Suprapubic skin (tissue), 3 donors: ENCODE measurements at regions not wholly inside any gene's neighbourhood (a gene's known extent, or its start where the extent isn't known, plus 50 kb on each side); places are given as distances from the start of the nearest gene placed in this dataset.

Experiments used
- POLR2AphosphoS5 ChIP-seq, 3 donors: sonication (generic); formaldehyde crosslinking; IDR thresholded peaks; one replicate each; pipeline ENCODE4 v1.6.1; 2017; ENCODE audit warnings: antibody characterized with exemption in 3 of 3
- TF ChIP-seq, protein P1 (sequence below), 2 donors: fragments of 200-600 bp in 1 of 2; fragments of 450-650 bp in 1 of 2; sonication (generic) in 1 of 2; IDR thresholded peaks; one replicate each; pipeline ENCODE4 v1.5.1; 2016 to 2019; ENCODE audit warnings: antibody characterized with exemption in 2 of 2, mild to moderate bottlenecking in 1 of 2, moderate library complexity in 1 of 2

DNA sequence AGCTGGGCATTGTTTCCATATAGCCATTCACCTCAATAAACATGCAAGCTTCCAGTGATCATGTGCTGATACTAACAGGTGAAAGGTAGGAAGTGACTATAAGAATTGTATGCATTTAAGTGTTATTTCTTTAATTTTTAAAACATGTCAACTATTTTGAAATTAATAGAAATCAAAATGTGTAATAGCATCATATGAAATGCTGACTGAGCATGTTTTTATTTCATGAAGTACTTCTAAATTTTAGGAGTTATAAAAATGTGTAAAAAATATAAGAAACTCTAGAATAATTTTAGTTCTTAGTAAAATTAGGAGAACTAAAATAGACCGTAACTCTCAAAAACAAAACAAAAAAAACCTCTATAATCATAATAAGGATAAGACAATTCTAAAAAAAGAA, 229.3 kb upstream of the ARPP21 start:
- TF ChIP-seq, protein P1, sequence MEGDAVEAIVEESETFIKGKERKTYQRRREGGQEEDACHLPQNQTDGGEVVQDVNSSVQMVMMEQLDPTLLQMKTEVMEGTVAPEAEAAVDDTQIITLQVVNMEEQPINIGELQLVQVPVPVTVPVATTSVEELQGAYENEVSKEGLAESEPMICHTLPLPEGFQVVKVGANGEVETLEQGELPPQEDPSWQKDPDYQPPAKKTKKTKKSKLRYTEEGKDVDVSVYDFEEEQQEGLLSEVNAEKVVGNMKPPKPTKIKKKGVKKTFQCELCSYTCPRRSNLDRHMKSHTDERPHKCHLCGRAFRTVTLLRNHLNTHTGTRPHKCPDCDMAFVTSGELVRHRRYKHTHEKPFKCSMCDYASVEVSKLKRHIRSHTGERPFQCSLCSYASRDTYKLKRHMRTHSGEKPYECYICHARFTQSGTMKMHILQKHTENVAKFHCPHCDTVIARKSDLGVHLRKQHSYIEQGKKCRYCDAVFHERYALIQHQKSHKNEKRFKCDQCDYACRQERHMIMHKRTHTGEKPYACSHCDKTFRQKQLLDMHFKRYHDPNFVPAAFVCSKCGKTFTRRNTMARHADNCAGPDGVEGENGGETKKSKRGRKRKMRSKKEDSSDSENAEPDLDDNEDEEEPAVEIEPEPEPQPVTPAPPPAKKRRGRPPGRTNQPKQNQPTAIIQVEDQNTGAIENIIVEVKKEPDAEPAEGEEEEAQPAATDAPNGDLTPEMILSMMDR (IDR thresholded peaks at IDR 0.05), result no peak
- no peak for TF ChIP-seq POLR2AphosphoS5 (IDR thresholded peaks at IDR 0.05)
